DND-41 (cell line): ENCODE measurements at regions not wholly inside any gene's neighbourhood (a gene's known extent, or its start where the extent isn't known, plus 50 kb on each side); places are given as distances from the start of the nearest gene placed in this dataset.

Experiments used
- CTCF ChIP-seq: IDR thresholded peaks from 2 replicates; pipeline ENCODE4 v1.5.1; 2012; ENCODE audit warnings: borderline replicate concordance, low read length, moderate library complexity, mild to moderate bottlenecking; ENCODE audit not compliant: poor library complexity, severe bottlenecking; ENCODE audit errors: extremely low read depth
- EZH2 ChIP-seq: IDR thresholded peaks from 3 replicates; pipeline ENCODE4 v1.6.1; 2012; ENCODE audit warnings: borderline replicate concordance, low read depth, mild to moderate bottlenecking, moderate library complexity, low read length, inconsistent platforms; ENCODE audit not compliant: severe bottlenecking

- no peak for TF ChIP-seq CTCF
- no peak for TF ChIP-seq EZH2
Measured at GRCh38 chr11:82559609-82560008, 174.1 kb downstream of the FAM181B start.
